Nephron progenitor cell (in vitro differentiated cells): ENCODE measurements at regions not wholly inside any gene's neighbourhood (a gene's known extent, or its start where the extent isn't known, plus 50 kb on each side); places are given as distances from the start of the nearest gene placed in this dataset.

ENCODE experiments used
- DNase-seq: peaks from one replicate; pipeline ENCODE4 v3.0.0; 2021
- H3K27ac Mint-ChIP-seq: 2 replicates; pipeline ENCODE4 v1.8.0; 2021; ENCODE audit warnings: mild to moderate bottlenecking, moderate library complexity, mixed read lengths
- H3K27me3 Mint-ChIP-seq: 2 replicates; pipeline ENCODE4 v1.8.0; 2021; ENCODE audit warnings: mild to moderate bottlenecking, low read depth, mixed read lengths; ENCODE audit not compliant: poor library complexity
- H3K36me3 Mint-ChIP-seq: 2 replicates; pipeline ENCODE4 v1.8.0; 2021; ENCODE audit warnings: low read depth, mixed read lengths
- H3K4me1 Mint-ChIP-seq: 2 replicates; pipeline ENCODE4 v1.8.0; 2021; ENCODE audit warnings: mixed read lengths
- H3K4me3 Mint-ChIP-seq: 2 replicates; pipeline ENCODE4 v1.8.0; 2021; ENCODE audit warnings: mild to moderate bottlenecking, moderate library complexity, mixed read lengths
- H3K9me3 Mint-ChIP-seq: 2 replicates; pipeline ENCODE4 v1.8.0; 2021; ENCODE audit warnings: mild to moderate bottlenecking, moderate library complexity, mixed read lengths
- CTCF ChIP-seq: fragments of 200-600 bp; sonication (generic); IDR thresholded peaks from 2 replicates; pipeline ENCODE4 v1.5.0; 2021; ENCODE audit warnings: antibody characterized with exemption

GRCh38 chr17:10899281-10899680 is 61.4 kb upstream of the PIRT start:
- Mint-ChIP-seq H3K27ac (no peak overlapping the region), H3K9me3 (peaks cover 12% of the 10 kb centered on the region), H3K27me3 (peaks cover 9% of the 10 kb centered on the region), H3K4me1 (no peaks in the 10 kb centered on the region), H3K4me3 (no peak overlapping the region), H3K36me3 (no peaks in the 10 kb centered on the region)
- no peak for TF ChIP-seq CTCF
- no peak for DNase-seq

GRCh38 chr17:10894220-10894619 is 56.3 kb upstream of the PIRT start:
- peaks cover 12% of the 10 kb centered on the region for H3K9me3 Mint-ChIP-seq
- DNase-seq: no peak
- H3K36me3 Mint-ChIP-seq: no peaks in the 10 kb centered on the region
- peaks cover under 1% of the 10 kb centered on the region for H3K4me1 Mint-ChIP-seq
- H3K4me3 Mint-ChIP-seq: no peak overlapping the region
- TF ChIP-seq CTCF: no peak
- H3K27ac Mint-ChIP-seq: no peak overlapping the region
- no peaks in the 10 kb centered on the region for H3K27me3 Mint-ChIP-seq

- peak; percentile 12 for DNase-seq
- Mint-ChIP-seq H3K27me3 (peaks cover 2% of the 10 kb centered on the region), H3K9me3 (peaks cover 10% of the 10 kb centered on the region), H3K36me3 (no peaks in the 10 kb centered on the region), H3K27ac (no peak overlapping the region), H3K4me1 (peaks cover 12% of the 10 kb centered on the region), H3K4me3 (no peak overlapping the region)
- TF ChIP-seq CTCF: no peak
These were observed 51.0 kb upstream of the PIRT start for GRCh38 chr17:10888858-10889257.
